Fibroblast of peridontal ligament (primary cell): ENCODE measurements at regions not wholly inside any gene's neighbourhood (a gene's known extent, or its start where the extent isn't known, plus 50 kb on each side); places are given as distances from the start of the nearest gene placed in this dataset.

Experiments used
- DNase-seq: peaks from one replicate; pipeline ENCODE4 v3.0.0-alpha.2; 2010; ENCODE audit errors: extremely low read depth

DNA sequence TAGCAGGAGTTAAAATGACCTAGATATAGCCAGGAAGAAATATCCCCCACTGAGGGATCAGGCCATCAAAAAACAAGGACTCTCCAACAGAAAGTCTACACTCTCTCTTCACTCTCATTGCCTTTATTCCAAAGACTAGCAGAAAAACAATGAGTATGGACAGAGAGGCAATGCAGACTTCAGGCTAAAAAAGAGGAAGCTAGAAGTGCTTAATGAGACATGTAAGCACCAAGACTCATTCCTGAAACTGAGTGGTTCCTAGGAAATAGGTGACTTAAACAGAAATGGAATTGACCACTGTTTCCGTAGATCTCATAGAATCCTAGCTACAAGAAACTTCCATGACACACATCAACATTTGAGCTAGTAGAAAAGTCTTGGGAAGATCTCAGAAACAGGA lies 387.3 kb downstream of the KDM5D start:
- no peak for DNase-seq

DNA sequence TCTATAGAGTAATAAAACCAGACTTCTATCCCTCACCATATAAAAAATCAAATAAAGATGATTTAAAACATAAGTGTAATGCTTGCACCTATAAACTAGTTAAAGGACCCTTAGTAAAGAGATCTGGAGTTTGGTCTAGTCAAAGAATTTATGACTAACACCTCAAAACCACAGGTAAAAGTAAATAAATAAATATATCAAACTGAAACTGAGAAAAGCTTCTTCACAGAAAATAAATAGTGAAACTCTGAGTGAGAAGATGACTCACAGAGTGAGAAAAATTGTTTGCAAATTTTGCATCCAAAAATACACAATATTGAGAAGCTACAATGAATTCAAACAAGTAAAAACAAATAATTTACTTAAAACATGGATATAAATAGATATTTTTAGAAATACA lies 387.8 kb downstream of the KDM5D start:
- no peak for DNase-seq

DNA sequence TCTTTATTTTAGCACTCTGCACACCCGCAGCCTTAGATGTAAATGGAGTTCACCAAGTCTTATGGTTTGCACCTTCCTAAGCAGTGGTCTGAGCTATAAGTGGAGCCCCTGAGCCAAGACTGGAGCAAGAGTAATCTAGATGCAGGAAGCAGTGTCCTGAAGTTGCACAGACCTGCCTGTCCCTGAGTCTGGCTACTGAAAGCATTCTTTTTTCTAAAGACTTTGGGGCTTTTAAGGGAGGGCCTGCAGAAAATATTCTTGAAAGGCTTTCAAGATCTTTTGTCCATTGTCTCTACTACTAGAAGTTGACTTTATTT lies 389.7 kb downstream of the KDM5D start:
- no peak for DNase-seq

DNA sequence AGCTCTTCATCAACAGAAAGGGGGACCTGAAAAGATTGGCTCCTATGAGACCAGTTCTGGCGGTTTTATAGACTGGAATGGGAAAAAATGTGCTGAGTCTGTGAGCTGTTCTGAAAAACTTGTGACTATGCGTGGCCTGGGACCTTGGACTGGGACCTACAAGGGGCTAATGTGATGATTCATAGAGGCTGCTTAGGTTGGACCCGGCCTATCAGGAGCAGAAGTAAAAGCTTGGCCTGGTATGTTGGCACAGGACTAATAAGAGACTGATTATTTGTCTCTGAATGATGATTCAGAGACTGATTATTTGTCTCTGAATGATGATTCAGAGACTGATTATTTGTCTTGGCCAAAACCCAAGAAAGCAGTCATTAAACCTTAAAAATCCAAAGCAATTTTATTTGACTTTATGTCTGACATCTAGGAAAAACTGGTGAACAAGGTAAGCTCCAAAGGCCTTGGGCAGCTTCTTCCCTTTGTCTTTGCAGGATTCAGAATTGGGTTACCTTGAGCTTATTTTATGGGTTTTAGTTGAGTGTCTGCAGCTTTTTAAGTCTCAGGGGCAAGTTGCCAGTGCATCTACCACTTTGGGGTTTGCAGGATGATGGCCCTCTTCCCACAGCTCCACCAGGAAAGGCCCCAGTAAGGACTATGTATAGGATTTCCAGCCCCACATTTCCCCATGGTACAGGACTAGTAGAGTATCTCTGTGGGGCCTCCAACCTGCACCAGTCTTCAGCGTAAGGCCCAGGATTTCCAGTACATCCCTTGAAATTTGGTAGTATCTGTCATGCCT lies 390.3 kb downstream of the KDM5D start:
- peak; percentile 0 for DNase-seq

DNA sequence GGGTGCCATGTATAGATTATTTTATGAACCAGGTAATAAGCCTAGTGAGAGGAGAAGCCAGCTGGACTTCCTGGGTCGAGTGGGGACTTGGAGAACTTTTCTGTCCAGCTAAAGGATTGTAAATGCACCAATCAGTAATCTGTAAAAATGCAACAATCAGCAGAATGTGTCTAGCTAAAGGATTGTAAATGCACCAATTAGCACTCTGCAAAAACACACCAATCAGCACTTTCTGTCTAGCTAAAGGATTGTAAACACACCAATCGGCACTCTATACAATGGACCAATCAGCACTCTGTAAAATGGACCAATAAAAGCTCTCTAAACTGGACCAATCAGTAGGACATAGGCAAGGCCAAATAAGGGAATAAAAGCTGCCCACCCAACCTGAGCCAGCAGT lies 392.9 kb downstream of the KDM5D start:
- DNase-seq = no peak

DNA sequence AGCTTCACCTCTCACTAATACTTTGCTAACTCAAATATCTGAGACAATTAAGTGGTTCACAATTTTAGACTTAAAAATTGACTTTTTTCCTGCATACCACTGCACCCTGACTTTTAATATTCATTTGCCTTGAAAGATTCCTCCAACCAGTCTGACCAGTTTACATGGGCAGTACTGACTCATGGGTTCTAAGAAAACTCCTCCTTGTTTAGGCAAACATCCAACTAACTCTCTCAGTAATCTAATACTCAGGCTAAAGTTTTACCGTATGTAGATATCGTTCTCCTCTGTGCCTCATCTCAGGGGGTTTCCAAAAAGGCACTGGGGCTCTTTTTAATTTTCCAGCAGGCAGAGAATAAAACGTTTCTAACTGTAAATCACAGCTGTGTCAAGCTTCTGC lies 422.8 kb downstream of the KDM5D start:
- DNase-seq = no peak

DNA sequence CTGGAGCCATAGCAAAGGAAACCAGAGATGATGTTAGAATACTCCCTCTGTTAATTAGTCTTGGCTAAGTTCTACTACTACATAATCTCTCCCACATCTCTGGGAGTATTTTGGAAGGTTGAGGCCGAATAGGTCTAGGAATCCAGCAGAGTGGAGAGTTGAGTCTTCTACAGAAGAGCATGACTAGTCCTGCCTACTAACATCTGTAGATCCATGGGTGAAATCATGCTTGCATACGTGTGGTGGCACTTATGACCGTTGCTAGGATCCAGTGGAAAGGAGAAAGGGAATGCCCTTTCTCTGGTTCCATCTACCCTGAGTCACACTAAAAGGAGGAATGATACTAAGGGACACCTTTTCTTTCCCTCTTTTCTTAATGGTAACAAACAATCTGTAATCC lies 425.4 kb downstream of the KDM5D start:
- no peak for DNase-seq

DNA sequence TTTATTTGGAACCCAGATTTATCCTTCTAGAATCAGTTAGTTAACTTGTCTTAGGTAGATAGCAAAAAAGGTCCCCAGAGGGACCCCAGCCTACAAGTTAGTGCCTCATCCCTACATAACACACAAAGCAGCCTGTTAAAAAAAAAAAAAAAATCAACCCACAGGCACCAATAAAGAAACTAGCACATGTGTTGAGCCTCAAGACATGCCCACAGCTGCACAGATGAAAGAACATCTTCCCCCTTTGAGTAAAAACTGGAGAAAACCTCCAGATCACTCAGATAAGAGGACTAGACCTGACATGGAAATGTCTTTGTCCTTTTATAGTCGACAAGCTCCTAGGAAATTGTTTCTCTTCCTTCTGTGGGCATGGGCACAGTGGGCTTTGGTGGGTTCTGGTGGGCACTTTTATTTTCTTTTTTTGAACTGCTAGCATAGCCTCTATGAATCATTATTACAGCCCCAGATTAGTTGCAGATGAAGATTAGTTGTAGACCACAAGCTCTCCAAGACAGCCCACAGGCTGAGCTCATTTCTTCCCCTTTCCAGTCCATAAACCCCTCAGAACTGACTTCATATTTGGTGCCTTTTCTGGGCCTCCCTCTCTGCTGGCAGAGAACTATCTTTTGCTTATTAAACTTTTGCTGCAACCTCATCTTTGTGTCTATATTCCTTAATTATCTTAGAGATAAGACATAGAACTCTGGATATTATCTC lies 427.1 kb downstream of the KDM5D start:
- DNase-seq = no peak

DNA sequence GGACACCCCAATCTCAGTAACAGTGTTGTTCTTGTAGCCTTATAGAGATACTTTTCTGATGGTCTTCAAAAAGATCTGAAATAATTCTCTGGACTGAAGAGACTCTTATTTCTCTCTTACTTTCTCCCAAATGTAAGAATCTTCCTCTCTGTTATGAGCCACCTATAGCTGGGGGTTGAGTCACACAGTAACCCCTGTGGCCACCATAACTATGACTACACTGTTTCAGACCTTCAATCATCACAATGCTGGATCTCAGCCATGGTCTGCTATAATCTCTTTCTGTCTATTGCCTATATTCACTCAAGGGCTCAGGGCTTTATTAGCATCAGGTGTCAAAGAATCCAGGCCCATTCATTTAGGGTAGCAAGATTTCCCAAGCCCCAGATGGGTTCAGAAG lies 436.9 kb downstream of the KDM5D start:
- DNase-seq = no peak

DNA sequence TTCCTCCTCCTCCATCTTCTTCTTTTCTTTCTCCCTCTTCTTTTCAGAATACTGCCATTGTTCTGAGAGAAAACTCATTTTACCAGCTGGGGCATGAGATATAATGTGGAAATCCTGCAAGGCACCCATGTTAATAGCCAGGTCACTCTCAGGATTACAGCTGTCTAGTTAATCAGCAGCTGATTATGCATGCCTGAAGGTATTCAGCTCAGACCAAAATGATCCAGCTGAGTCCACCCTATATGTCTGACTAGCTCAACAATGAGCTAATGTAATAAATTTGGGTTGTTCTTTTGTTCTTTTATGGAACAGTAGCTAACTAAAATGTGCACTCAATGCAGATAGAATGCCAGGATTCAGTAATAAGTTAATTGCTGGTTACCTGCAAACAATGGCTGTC lies 441.4 kb downstream of the KDM5D start:
- no peak for DNase-seq

DNA sequence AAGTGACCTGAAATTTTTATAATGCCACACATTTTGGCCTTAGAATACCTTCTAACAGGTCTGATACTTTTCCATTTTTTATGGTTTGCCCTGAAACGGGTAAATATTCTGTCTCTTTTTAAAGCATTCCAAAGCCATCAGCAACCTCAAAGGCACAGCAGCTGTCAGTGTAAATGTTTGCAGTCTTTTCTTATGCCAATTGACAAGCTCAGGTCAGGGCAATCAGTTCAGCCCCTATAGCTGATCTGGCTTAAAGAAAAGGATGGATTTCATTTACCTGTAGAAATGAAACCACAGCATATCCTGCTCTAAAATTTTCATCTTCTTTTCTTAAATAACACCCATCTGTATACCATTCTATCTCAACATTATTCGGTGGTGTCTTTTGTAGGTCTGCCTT lies 453.6 kb downstream of the KDM5D start:
- DNase-seq = no peak

DNA sequence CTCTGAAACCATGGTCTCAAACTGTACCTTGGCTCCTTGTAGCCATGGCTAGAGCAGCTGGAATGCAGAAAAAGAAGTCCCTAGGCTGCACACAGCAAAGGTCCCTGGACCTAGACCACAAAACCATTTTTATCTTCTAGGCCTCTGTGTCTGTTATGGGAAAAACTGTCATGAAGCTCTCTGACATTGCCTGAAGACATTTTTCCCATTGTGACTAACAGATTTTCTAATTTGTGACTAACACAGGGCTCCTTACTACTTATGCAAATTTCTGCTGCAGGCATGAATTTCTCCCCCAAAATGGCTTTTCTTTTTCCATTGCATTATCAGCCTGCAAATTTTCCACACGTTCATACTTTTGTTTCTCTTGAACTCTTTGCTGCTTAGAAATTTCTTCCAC lies 470.4 kb downstream of the KDM5D start:
- DNase-seq = no peak

DNA sequence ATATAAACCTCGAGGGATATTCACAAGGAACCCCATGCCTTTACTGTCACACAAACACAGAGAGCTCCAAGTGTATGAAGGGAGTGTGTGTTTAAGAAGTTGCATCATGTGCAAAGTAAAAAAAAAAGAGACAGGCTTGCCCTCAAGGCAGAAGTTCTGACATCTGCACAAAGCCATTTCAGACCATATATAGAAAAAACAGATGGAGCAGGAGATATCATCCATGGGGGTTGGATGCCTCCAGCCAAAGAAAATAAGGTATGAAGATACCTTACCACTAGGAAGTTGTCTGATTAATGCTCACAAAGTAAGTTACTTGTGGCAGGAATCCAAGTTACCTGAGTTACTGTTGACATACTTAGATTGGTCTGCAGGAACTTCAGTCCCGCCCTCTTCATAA lies 476.2 kb downstream of the KDM5D start:
- no peak for DNase-seq

DNA sequence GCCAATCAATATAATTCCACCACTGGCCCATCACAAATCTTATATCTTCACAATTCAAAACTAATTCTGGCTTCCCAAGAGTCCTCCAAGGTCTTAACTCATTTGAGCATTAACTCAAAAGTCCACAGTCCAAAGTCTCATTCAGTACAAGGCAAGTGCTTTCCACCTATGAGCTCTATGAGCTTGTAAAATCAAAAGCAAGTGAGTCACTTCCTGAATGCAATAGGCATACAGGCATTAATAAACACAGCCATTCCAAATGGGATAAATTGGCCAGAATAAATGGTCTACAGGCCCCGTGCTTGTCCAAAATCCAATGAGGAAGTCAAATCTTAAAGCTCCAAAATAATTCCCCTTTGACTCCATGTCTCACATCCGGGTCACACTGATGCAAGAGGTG lies 479.1 kb downstream of the KDM5D start:
- no peak for DNase-seq

DNA sequence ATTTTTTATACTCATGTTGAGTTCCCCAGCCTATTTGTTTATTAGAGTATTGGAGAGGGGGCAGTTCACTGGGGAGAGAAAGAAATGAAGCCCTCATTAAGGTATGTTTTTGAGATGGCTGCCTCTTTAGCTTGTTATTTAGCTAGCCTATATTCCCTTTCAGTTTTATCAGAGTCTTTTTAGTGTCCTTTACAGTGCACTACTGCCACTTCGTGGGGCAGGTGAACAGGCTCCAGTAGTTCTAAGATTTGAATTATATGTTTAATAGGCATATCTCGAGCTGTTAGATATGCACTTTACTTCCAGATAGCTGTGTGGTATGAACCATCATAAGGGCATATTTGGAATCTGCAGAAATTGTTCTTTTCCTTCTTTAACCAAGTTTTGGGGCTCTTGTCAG lies 482.2 kb downstream of the KDM5D start:
- no peak for DNase-seq

DNA sequence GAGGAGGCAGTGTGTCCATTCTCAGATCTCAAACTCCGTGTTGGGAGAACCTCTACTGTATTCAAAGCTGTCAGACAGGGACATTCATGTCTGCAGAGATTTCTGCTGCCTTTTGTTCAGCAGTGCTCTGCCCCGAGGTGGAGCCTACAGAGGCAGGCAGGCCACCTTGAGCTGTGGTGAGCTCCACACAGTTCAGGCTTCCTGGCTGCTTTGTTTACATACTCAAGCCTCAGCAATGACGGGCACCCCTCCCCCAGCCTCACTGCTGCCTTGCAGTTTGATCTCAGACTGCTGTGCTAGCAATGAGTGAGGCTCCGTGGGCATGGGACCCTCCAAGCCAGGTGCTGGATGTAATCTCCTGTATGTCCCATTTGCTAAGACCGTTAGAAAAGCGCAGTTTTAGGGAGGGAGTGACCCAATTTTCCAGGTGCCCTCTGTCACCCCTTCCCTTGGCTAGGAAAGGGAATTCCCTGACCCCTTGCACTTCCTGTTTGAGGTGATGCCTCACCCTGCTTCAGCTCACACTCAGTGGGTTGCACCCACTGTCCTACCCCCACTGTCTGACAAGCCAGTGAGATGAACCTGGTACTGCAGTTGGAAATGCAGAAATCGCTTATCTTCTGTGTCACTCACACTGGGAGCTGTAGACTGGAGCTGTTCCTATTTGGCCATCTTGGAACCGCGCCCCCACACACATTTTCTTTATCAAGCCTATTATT lies 458.9 kb upstream of the HSFY2 start:
- no peak for DNase-seq

DNA sequence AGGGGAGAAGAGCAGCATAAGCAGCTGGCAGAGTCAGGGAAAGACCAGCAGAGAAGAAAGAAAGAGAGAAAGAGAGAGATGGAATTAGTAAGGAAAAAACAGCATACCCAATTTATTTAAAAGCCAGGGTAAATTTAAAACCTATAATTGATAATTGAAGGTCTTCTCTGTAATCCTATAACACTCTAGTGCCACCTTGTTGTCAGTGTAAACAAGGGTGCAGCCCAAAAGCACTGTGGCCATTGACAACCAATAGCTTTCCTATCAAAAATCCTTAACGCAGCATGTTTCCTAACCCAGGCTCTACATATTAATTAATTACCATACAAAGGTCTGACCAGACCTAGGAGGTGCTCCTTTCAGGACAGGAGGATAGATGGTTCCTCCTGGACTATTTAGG lies 447.2 kb upstream of the HSFY2 start:
- DNase-seq = no peak

DNA sequence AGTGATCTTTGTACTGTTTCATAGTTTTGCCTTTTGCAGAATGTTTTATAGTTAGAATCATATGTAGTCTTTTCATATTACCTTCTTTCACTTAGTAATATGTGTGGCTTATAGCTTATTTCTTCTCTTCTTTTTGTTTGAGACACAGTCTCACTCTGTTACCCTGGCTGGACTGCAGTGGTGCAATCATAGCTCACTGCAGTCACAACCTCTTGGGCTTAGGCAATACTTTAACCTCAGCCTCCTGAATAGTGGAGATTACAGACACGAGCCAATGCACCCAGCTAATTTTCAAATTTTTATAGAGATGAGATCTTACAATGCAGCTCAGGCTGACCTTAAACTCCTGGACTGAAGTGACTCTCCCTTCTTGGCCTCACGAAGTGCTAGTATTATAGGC lies 435.4 kb upstream of the HSFY2 start:
- DNase-seq = no peak

DNA sequence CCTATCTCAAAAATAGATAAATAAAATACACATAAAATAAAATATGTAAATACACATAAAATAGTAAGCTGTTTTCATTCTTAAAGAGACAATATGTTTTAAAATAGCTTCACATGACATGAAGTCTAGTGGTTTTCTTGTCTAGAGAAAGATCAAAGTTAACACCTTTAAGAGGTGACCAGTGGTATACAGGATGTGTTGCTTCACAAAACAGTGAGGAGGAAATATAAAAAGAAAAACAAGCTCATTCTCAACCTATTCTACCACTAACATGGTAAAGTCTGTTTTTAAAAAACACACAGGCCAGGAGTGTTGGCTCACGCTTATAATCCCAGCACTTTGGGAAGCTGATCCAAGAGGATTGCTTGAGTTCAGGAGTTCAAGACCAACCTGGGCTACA lies 433.5 kb upstream of the HSFY2 start:
- no peak for DNase-seq

DNA sequence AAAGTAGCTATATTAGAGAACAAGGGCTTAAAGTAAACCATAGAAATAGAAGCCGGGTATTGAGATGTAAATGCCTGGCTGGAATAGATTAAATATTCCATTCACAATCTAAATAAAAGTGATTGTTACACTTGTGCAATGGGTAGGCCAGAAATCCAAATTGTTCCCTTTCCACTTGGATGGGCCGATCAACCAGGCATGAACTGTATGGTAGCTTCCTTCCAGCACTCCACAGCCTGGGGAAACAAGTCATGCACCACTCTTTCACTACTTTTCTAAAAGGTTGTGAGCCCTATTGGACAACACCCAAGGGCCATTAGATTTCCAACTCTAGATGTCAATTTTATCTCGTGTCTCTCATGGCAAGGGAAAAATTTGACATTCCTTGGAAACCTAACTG lies 407.3 kb upstream of the HSFY2 start:
- no peak for DNase-seq

DNA sequence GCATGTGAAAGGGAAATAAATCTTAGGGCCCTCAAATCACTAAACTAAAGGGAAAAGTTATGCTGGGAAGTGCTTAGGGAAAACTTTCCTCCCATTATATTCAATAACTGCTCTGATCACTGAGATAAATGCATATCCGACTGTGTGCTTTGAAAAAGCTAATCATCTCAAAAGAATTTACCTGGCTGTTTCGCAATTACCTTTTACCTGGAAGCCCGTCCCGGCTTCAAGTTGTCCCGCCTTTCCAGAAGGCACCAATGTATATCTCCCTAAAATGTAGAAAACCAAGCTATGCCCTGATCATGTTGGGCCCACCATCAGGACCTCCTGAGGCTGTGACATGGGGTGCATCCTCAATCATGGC lies 394.6 kb upstream of the HSFY2 start:
- DNase-seq = no peak

DNA sequence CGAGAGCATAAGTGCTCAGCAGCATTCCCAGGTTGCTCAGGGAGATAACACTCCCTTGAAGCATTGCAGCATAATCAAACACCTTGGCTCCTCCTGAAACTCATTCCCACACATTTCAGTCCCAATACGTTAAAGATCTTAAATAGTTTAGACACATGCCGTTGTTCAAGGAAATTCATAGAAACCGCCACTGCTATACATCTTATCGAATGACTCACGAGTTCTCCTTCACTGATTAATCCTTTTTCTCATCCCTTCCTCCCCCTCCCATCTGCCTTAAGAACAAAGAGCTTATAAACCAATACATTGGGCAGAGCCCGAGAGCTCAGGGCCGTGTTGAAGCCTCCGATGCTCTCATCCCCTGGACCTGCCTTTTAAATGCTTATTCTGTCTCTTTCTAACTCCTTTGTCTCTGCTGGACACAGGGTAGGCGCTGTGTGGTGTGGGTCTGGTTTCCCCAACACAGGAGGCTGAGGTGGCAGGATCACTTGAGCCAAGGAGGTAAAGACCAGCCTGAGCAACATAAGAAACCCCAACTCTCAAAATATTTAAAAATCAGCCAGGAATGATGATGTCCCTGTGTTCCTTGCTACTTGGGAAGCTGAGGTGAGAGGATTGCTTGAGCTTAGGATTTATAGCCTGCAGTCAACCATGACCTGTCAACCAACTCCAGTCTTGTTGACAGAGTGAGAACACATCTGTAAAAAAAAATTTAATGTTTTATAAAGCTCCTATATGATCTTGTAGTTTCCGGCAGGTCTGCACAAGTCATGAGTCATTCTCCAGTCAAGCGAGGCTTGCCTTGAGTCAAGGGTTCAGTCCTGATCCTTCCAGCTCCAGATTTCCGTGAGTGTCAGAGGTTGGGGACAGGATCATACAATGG lies 394.0 kb upstream of the HSFY2 start:
- no peak for DNase-seq
